Small intestine (tissue), 7 donors: ENCODE measurements at regions not wholly inside any gene's neighbourhood (a gene's known extent, or its start where the extent isn't known, plus 50 kb on each side); places are given as distances from the start of the nearest gene placed in this dataset.

ENCODE experiments used
- DNase-seq, 2 donors: peaks; one replicate each; pipeline versions ENCODE4 v3.0.0 to v3.0.0-alpha.2; 2013
- FAIRE-seq: peaks from 2 replicates; lab custom pipeline; 2012; peaks lifted over from hg19 to GRCh38; lab: Jason Lieb, UNC
- H3K27ac ChIP-seq, 3 donors: one replicate each; pipeline ENCODE4 v1.5.1; 2013; ENCODE audit warnings: low read length in 2 of 3, mild to moderate bottlenecking in 2 of 3, control low read depth in 1 of 3, inconsistent platforms in 1 of 3, low read depth in 1 of 3, moderate library complexity in 1 of 3
- H3K27me3 ChIP-seq, 3 donors: one replicate each; pipeline ENCODE4 v1.6.1; 2013; ENCODE audit warnings: low read length in 3 of 3, inconsistent platforms in 1 of 3; ENCODE audit not compliant: control insufficient read depth in 3 of 3, insufficient read depth in 3 of 3
- H3K36me3 ChIP-seq, 3 donors: one replicate each; pipeline ENCODE4 v1.6.1; 2013; ENCODE audit warnings: low read length in 3 of 3, inconsistent platforms in 1 of 3, low read depth in 1 of 3, mild to moderate bottlenecking in 1 of 3, moderate library complexity in 1 of 3; ENCODE audit not compliant: control insufficient read depth in 3 of 3, insufficient read depth in 2 of 3
- H3K4me1 ChIP-seq, 3 donors: one replicate each; pipeline ENCODE4 v1.6.1; 2013; ENCODE audit warnings: low read length in 2 of 3, inconsistent platforms in 1 of 3, low read depth in 1 of 3, mild to moderate bottlenecking in 1 of 3, moderate library complexity in 1 of 3; ENCODE audit not compliant: control insufficient read depth in 3 of 3, insufficient read depth in 2 of 3
- H3K4me3 ChIP-seq, 3 donors: one replicate each; pipeline ENCODE4 v1.5.1; 2013; ENCODE audit warnings: low read length in 3 of 3, control low read depth in 1 of 3, inconsistent platforms in 1 of 3, low read depth in 1 of 3, mild to moderate bottlenecking in 1 of 3, moderate library complexity in 1 of 3
- H3K9me3 ChIP-seq, 2 donors: one replicate each; pipeline ENCODE4 v1.6.1; 2013; ENCODE audit warnings: low read depth in 1 of 2, low read length in 1 of 2; ENCODE audit not compliant: control insufficient read depth in 2 of 2, insufficient read depth in 1 of 2
- WGBS, 3 donors: extraction: QIAGEN DNeasy Blood & Tissue Kit; methylation state at CpG; one replicate each; pipeline ENCODE4 v1.1.7; 2013; 5-methylcytosine and 5-hydroxymethylcytosine counted together
- donor health status: healthy with polysubstance abuse.
- donor health status: control.
- donor health status: control.
- donor health status: Bipolar disorder and iron deficiency.
- donor health status: healthy.

GRCh38 chr2:6640621-6641015 is 225.1 kb downstream of the CMPK2 start:
- Histone ChIP-seq H3K27ac (no peak overlapping the region), H3K4me3 (no peak overlapping the region), H3K27me3 (no peaks in the 10 kb centered on the region), H3K36me3 (no peaks in the 10 kb centered on the region), H3K4me1 (no peaks in the 10 kb centered on the region), H3K9me3 (no peaks in the 10 kb centered on the region)
- no peak for FAIRE-seq
- no peak for DNase-seq
- 70 to 92% (median 86%) methylated on average over 1 of the region's 1 CpG for WGBS, 3 donors

- 43 to 64% (median 47%) methylated on average over 1 of the region's 1 CpG for WGBS, 3 donors
Measured at GRCh38 chr2:6641956-6642355, 223.8 kb downstream of the CMPK2 start.

GRCh38 chr2:6644261-6644660 is 221.4 kb downstream of the CMPK2 start:
- no peak overlapping the region for H3K4me3 ChIP-seq
- no peaks in the 10 kb centered on the region for H3K36me3 ChIP-seq
- DNase-seq: no peak
- H3K27ac ChIP-seq: no peak overlapping the region
- no peaks in the 10 kb centered on the region for H3K4me1 ChIP-seq
- WGBS, 3 donors: 61 to 64% (median 64%) methylated on average over 2 of the region's 2 CpGs
- no peaks in the 10 kb centered on the region for H3K27me3 ChIP-seq
- no peak for FAIRE-seq
- H3K9me3 ChIP-seq: no peaks in the 10 kb centered on the region

More at GRCh38 chr2:6641956-6642355, 223.8 kb downstream of the CMPK2 start:
- Histone ChIP-seq H3K4me1 (no peaks in the 10 kb centered on the region), H3K4me3 (no peak overlapping the region), H3K27ac (no peak overlapping the region), H3K9me3 (no peaks in the 10 kb centered on the region), H3K27me3 (no peaks in the 10 kb centered on the region), H3K36me3 (no peaks in the 10 kb centered on the region)
- FAIRE-seq: no peak
- DNase-seq: no peak

- Histone ChIP-seq H3K4me1 (no peaks in the 10 kb centered on the region), H3K27me3 (no peaks in the 10 kb centered on the region), H3K9me3 (no peaks in the 10 kb centered on the region), H3K36me3 (no peaks in the 10 kb centered on the region), H3K4me3 (no peak overlapping the region), H3K27ac (no peak overlapping the region)
- FAIRE-seq (no peak), DNase-seq (no peak)
- WGBS, 3 donors: 75 to 86% (median 83%) methylated on average over 1 of the region's 1 CpG
Measured at GRCh38 chr2:6645004-6645403, 220.7 kb downstream of the CMPK2 start.

- Histone ChIP-seq H3K4me3 (no peak overlapping the region), H3K4me1 (no peaks in the 10 kb centered on the region), H3K9me3 (no peaks in the 10 kb centered on the region), H3K36me3 (no peaks in the 10 kb centered on the region), H3K27ac (no peak overlapping the region), H3K27me3 (no peaks in the 10 kb centered on the region)
- WGBS, 3 donors: 83 to 95% (median 91%) methylated on average over 1 of the region's 1 CpG
- FAIRE-seq (no peak), DNase-seq (no peak)
Measured at GRCh38 chr2:6645672-6646071, 220.0 kb downstream of the CMPK2 start.

- no peaks in the 10 kb centered on the region for H3K9me3 ChIP-seq
- H3K27ac ChIP-seq: no peak overlapping the region
- no peak for FAIRE-seq
- no peak for DNase-seq
- WGBS, 3 donors: 65 to 67% (median 66%) methylated on average over 6 of the region's 6 CpGs
- no peaks in the 10 kb centered on the region for H3K36me3 ChIP-seq
- no peak overlapping the region for H3K4me3 ChIP-seq
- H3K27me3 ChIP-seq: no peaks in the 10 kb centered on the region
- H3K4me1 ChIP-seq: no peaks in the 10 kb centered on the region
Measured at GRCh38 chr2:6647046-6647445, 218.7 kb downstream of the CMPK2 start.

GRCh38 chr2:6648596-6649247 is 217.0 kb downstream of the CMPK2 start:
- H3K27me3 ChIP-seq: no peaks in the 10 kb centered on the region
- WGBS, 3 donors: 65 to 73% (median 69%) methylated on average over 6 of the region's 6 CpGs
- no peak for DNase-seq
- FAIRE-seq: no peak
- no peaks in the 10 kb centered on the region for H3K9me3 ChIP-seq
- no peaks in the 10 kb centered on the region for H3K36me3 ChIP-seq
- no peak overlapping the region for H3K4me3 ChIP-seq
- no peaks in the 10 kb centered on the region for H3K4me1 ChIP-seq
- H3K27ac ChIP-seq: no peak overlapping the region

- no peaks in the 10 kb centered on the region for H3K4me1 ChIP-seq
- no peaks in the 10 kb centered on the region for H3K9me3 ChIP-seq
- 74 to 84% (median 80%) methylated on average over 5 of the region's 5 CpGs for WGBS, 3 donors
- FAIRE-seq (no peak), DNase-seq (no peak)
- no peaks in the 10 kb centered on the region for H3K27me3 ChIP-seq
- H3K36me3 ChIP-seq: no peaks in the 10 kb centered on the region
- no peak overlapping the region for H3K4me3 ChIP-seq
- H3K27ac ChIP-seq: no peak overlapping the region
Measured at GRCh38 chr2:6650311-6650710, 215.4 kb downstream of the CMPK2 start.

- H3K27ac ChIP-seq: no peak overlapping the region
- peaks cover 0 to 4% (median 0%) of the 10 kb centered on the region in 3 donors for H3K4me1 ChIP-seq
- 80 to 86% (median 81%) methylated on average over 2 of the region's 2 CpGs for WGBS, 3 donors
- H3K9me3 ChIP-seq: no peaks in the 10 kb centered on the region
- DNase-seq: no peak
- H3K27me3 ChIP-seq: no peaks in the 10 kb centered on the region
- H3K4me3 ChIP-seq: no peak overlapping the region
- no peaks in the 10 kb centered on the region for H3K36me3 ChIP-seq
- FAIRE-seq: no peak
Measured at GRCh38 chr2:6652251-6652650, 213.5 kb downstream of the CMPK2 start.
